Skeletal muscle satellite cell (primary cell): ENCODE measurements at regions not wholly inside any gene's neighbourhood (a gene's known extent, or its start where the extent isn't known, plus 50 kb on each side); places are given as distances from the start of the nearest gene placed in this dataset. TPM values are rescaled to one million over a fixed set of nuclear protein-coding genes. Genes with fewer than 3 reads are reported as not detected.

Experiments used
- H3K27me3 ChIP-seq: 2 replicates; pipeline ENCODE4 v1.7.0; 2013; ENCODE audit warnings: low read length; ENCODE audit not compliant: control insufficient read depth, insufficient read depth
- H3K36me3 ChIP-seq: 2 replicates; pipeline ENCODE4 v1.7.0; 2013; ENCODE audit warnings: mild to moderate bottlenecking, control low read depth, low read length; ENCODE audit not compliant: insufficient read depth
- H3K4me1 ChIP-seq: 2 replicates; pipeline ENCODE4 v1.7.0; 2013; ENCODE audit warnings: low read length; ENCODE audit not compliant: control insufficient read depth, insufficient read depth
- H3K4me2 ChIP-seq: 2 replicates; pipeline ENCODE4 v1.7.0; 2013; ENCODE audit warnings: mild to moderate bottlenecking, low read length
- H3K4me3 ChIP-seq: 2 replicates; pipeline ENCODE4 v1.7.0; 2013; ENCODE audit warnings: low read length
- H3K9ac ChIP-seq: 2 replicates; pipeline ENCODE4 v1.7.0; 2013; ENCODE audit warnings: mild to moderate bottlenecking, low read depth, low read length, moderate library complexity
- H3K9me3 ChIP-seq: replicated peaks from 2 replicates; pipeline ENCODE4 v1.7.0; 2013; ENCODE audit warnings: mild to moderate bottlenecking, control low read depth, low read length
- small RNA-seq: library from RNA; depleted of rRNA; stranded (forward); fragments of <200 nt; gene quantifications from one replicate; pipeline ENCODE3, GENCODE V24; 2012

GRCh38 chr2:181398000-181398399 is 59.2 kb upstream of the ITGA4 start:
- no peaks in the 10 kb centered on the region for H3K36me3 ChIP-seq
- H3K4me2 ChIP-seq = no peak overlapping the region
- H3K27me3 ChIP-seq = no peaks in the 10 kb centered on the region
- peaks cover 10% of the 10 kb centered on the region for H3K4me1 ChIP-seq
- H3K9ac ChIP-seq = no peak overlapping the region
- H3K9me3 ChIP-seq = no peaks in the 10 kb centered on the region
- H3K4me3 ChIP-seq = no peak overlapping the region

- Histone ChIP-seq H3K4me2 (no peak overlapping the region), H3K4me3 (no peak overlapping the region), H3K36me3 (no peaks in the 10 kb centered on the region), H3K27me3 (no peaks in the 10 kb centered on the region), H3K9ac (no peak overlapping the region), H3K4me1 (peaks cover 7% of the 10 kb centered on the region), H3K9me3 (no peaks in the 10 kb centered on the region)
Observed at GRCh38 chr2:181399027-181399426, 58.2 kb upstream of the ITGA4 start.

GRCh38 chr2:181404472-181404871 is 52.7 kb upstream of the ITGA4 start:
- Histone ChIP-seq H3K9me3 (no peaks in the 10 kb centered on the region), H3K27me3 (no peaks in the 10 kb centered on the region), H3K4me1 (no peaks in the 10 kb centered on the region), H3K9ac (no peak overlapping the region), H3K4me3 (no peak overlapping the region), H3K4me2 (no peak overlapping the region), H3K36me3 (no peaks in the 10 kb centered on the region)

GRCh38 chr2:181407171-181407570 is 50.0 kb upstream of the ITGA4 start:
- no peak overlapping the region for H3K4me3 ChIP-seq
- no peak overlapping the region for H3K4me2 ChIP-seq
- no peaks in the 10 kb centered on the region for H3K4me1 ChIP-seq
- H3K27me3 ChIP-seq = no peaks in the 10 kb centered on the region
- no peaks in the 10 kb centered on the region for H3K36me3 ChIP-seq
- no peak overlapping the region for H3K9ac ChIP-seq
- no peaks in the 10 kb centered on the region for H3K9me3 ChIP-seq

Small RNAs in the stretch of these regions (small RNA-seq; reads per million reads assigned to genes)
- gene MIR4437 = not detected
